ENCODE measurements at regions not wholly inside any gene's neighbourhood (a gene's known extent, or its start where the extent isn't known, plus 50 kb on each side); places are given as distances from the start of the nearest gene placed in this dataset.

- TF ChIP-seq CTCF (IDR thresholded peaks at IDR 0.05), result no peak
- no peak for TF ChIP-seq POLR2A (IDR thresholded peaks at IDR 0.05)
- TF ChIP-seq POLR2AphosphoS5 (IDR thresholded peaks at IDR 0.05), result no peak
- no peaks in the 10 kb centered on the region for H3K4me1 ChIP-seq (replicated peaks)
- no peak for DNase-seq (ENCODE audit: low spot score)
- H3K27ac ChIP-seq, result no peak overlapping the region
- intact Hi-C loops (cut with DNase I), result no loop called here
- no peaks in the 10 kb centered on the region for H3K36me3 ChIP-seq
- H3K4me3 ChIP-seq, result no peak overlapping the region
- no peaks in the 10 kb centered on the region for H3K27me3 ChIP-seq (replicated peaks; ENCODE audit: insufficient read depth)
- H3K9me3 ChIP-seq, result no peaks in the 10 kb centered on the region
- 49% methylated on average over 1 of the region's 1 CpG for WGBS
Measured at GRCh38 chr5:118653872-118654271, 334.5 kb downstream of the DTWD2 start.

- Histone ChIP-seq H3K9me3 (no peaks in the 10 kb centered on the region), H3K4me3 (no peak overlapping the region), H3K36me3 (no peaks in the 10 kb centered on the region), H3K4me1 (replicated peaks) (no peaks in the 10 kb centered on the region), H3K27me3 (replicated peaks; ENCODE audit: insufficient read depth) (no peaks in the 10 kb centered on the region), H3K27ac (no peak overlapping the region)
- intact Hi-C loops (cut with DNase I), result no loop called here
- TF ChIP-seq POLR2AphosphoS5 (IDR thresholded peaks at IDR 0.05), result no peak
- TF ChIP-seq POLR2A (IDR thresholded peaks at IDR 0.05), result no peak
- TF ChIP-seq CTCF (IDR thresholded peaks at IDR 0.05), result no peak
- WGBS, result 92% methylated on average over 1 of the region's 1 CpG
- DNase-seq (ENCODE audit: low spot score), result no peak
Measured at GRCh38 chr5:118653183-118653582, 335.2 kb downstream of the DTWD2 start.

GRCh38 chr5:118651002-118651401 is 337.3 kb downstream of the DTWD2 start:
- no peaks in the 10 kb centered on the region for H3K27me3 ChIP-seq (replicated peaks; ENCODE audit: insufficient read depth)
- H3K27ac ChIP-seq, result no peak overlapping the region
- no peak for DNase-seq (ENCODE audit: low spot score)
- H3K4me3 ChIP-seq, result no peak overlapping the region
- no peaks in the 10 kb centered on the region for H3K9me3 ChIP-seq
- TF ChIP-seq POLR2A (IDR thresholded peaks at IDR 0.05), result no peak
- TF ChIP-seq CTCF (IDR thresholded peaks at IDR 0.05), result no peak
- TF ChIP-seq POLR2AphosphoS5 (IDR thresholded peaks at IDR 0.05), result no peak
- no peaks in the 10 kb centered on the region for H3K4me1 ChIP-seq (replicated peaks)
- WGBS, result 87% methylated on average over 3 of the region's 3 CpGs
- intact Hi-C loops (cut with DNase I), result no loop called here
- H3K36me3 ChIP-seq, result no peaks in the 10 kb centered on the region

- TF ChIP-seq CTCF (IDR thresholded peaks at IDR 0.05), result no peak
- TF ChIP-seq POLR2A (IDR thresholded peaks at IDR 0.05), result no peak
- TF ChIP-seq POLR2AphosphoS5 (IDR thresholded peaks at IDR 0.05), result no peak
Measured at GRCh38 chr5:118647587-118647986, 340.8 kb downstream of the DTWD2 start.

GRCh38 chr5:118646917-118647316 is 341.4 kb downstream of the DTWD2 start:
- TF ChIP-seq CTCF (IDR thresholded peaks at IDR 0.05) (no peak), POLR2AphosphoS5 (IDR thresholded peaks at IDR 0.05) (no peak), POLR2A (IDR thresholded peaks at IDR 0.05) (no peak)
- WGBS, result 67% methylated on average over 6 of the region's 6 CpGs
- Histone ChIP-seq H3K9me3 (no peaks in the 10 kb centered on the region), H3K27me3 (replicated peaks; ENCODE audit: insufficient read depth) (no peaks in the 10 kb centered on the region), H3K4me1 (replicated peaks) (no peaks in the 10 kb centered on the region), H3K4me3 (no peak overlapping the region), H3K27ac (no peak overlapping the region), H3K36me3 (no peaks in the 10 kb centered on the region)
- no peak for DNase-seq (ENCODE audit: low spot score)
- intact Hi-C loops (cut with DNase I), result no loop called here

More at GRCh38 chr5:118647587-118647986, 340.8 kb downstream of the DTWD2 start:
- intact Hi-C loops (cut with DNase I), result no loop called here
- Histone ChIP-seq H3K36me3 (no peaks in the 10 kb centered on the region), H3K4me3 (no peak overlapping the region), H3K27me3 (replicated peaks; ENCODE audit: insufficient read depth) (no peaks in the 10 kb centered on the region), H3K27ac (no peak overlapping the region), H3K4me1 (replicated peaks) (no peaks in the 10 kb centered on the region), H3K9me3 (no peaks in the 10 kb centered on the region)
- no peak for DNase-seq (ENCODE audit: low spot score)
- 73% methylated on average over 7 of the region's 7 CpGs for WGBS
